Adrenal gland (tissue), 9 donors: ENCODE measurements at regions not wholly inside any gene's neighbourhood (a gene's known extent, or its start where the extent isn't known, plus 50 kb on each side); places are given as distances from the start of the nearest gene placed in this dataset.

Source experiments
- DNase-seq, 7 donors: peaks; one replicate each; pipeline ENCODE4 v3.0.0-alpha.2; 2019 to 2020
- H3K27ac ChIP-seq, 5 donors: fragments of 200-600 bp; sonication (generic) in 4 of 5; 1 replicate in 3 of 5; 2 replicates in 2 of 5; pipeline versions ENCODE4 v1.5.1 to v1.8.0; 2016 to 2020; ENCODE audit warnings: mild to moderate bottlenecking in 1 of 5
- H3K27me3 ChIP-seq: fragments of 200-600 bp; 2 replicates; pipeline ENCODE4 v1.8.0; 2021
- H3K36me3 ChIP-seq, 2 donors: fragments of 200-600 bp; replicated peaks in 1 of 2; 1 replicate in 1 of 2; 2 replicates in 1 of 2; pipeline versions ENCODE4 v1.5.1 to v1.8.0; 2018 to 2022
- H3K4me1 ChIP-seq, 2 donors: fragments of 200-600 bp; replicated peaks in 1 of 2; 1 replicate in 1 of 2; 2 replicates in 1 of 2; pipeline versions ENCODE4 v1.5.1 to v1.8.0; 2018 to 2021
- H3K4me3 ChIP-seq, 4 donors: fragments of 200-600 bp; sonication (generic) in 3 of 4; one replicate each; pipeline ENCODE4 v1.5.1; 2016 to 2018
- H3K9me3 ChIP-seq, 3 donors: fragments of 200-600 bp; sonication (generic) in 1 of 3; replicated peaks in 1 of 3; 1 replicate in 2 of 3; 2 replicates in 1 of 3; pipeline versions ENCODE4 v1.5.1 to v1.8.0; 2016 to 2021
- CTCF ChIP-seq, 6 experiments: fragments of 450-650 bp in 4 of 6; fragments of 200-600 bp in 2 of 6; sonication (generic) in 1 of 6; IDR thresholded peaks; 1 replicate in 5 of 6; 2 replicates in 1 of 6; pipeline versions ENCODE4 v1.5.1 to v1.8.0; 2016 to 2021; ENCODE audit warnings: antibody characterized with exemption in 6 of 6, mild to moderate bottlenecking in 2 of 6, moderate library complexity in 1 of 6
- POLR2A ChIP-seq, 2 donors: fragments of 450-650 bp; IDR thresholded peaks; one replicate each; pipeline ENCODE4 v1.6.1; 2017; ENCODE audit warnings: antibody characterized with exemption in 2 of 2, mild to moderate bottlenecking in 2 of 2, moderate library complexity in 1 of 2
- WGBS, 4 donors: extraction: QIAGEN DNeasy Blood & Tissue Kit in 2 of 4; methylation state at CpG; one replicate each; pipeline versions ENCODE4 v1.1.5 to v1.1.7; 2013 to 2017; 5-methylcytosine and 5-hydroxymethylcytosine counted together
- intact Hi-C, 2 donors: fragments of 100-400 bp; cut with DNase I; formaldehyde crosslinking; loops; one replicate each; pipeline versions ENCODE4 v1.14.1 to v1.15.0; 2022 to 2023
- donor health status: healthy with polysubstance abuse.
- donor health status: Bipolar disorder and iron deficiency.
- donor health status: DM: yes; HTN: yes; CAD: no.
- donor health status: DM: no; HTN: no; CAD: no.
- donor health status: DM: no; HTN: no; CAD: no.

- TF ChIP-seq POLR2A (IDR thresholded peaks at IDR 0.05) (no peak), CTCF (IDR thresholded peaks at IDR 0.05) (no peak)
- Histone ChIP-seq H3K27me3 (no peaks in the 10 kb centered on the region), H3K36me3 (no peaks in the 10 kb centered on the region), H3K4me1 (no peaks in the 10 kb centered on the region), H3K9me3 (no peaks in the 10 kb centered on the region), H3K27ac (no peak overlapping the region), H3K4me3 (no peak overlapping the region)
- intact Hi-C loops = no loop called here
- no peak for DNase-seq
- WGBS, 4 donors = 48 to 65% (median 60%) methylated on average over 2 of the region's 2 CpGs
Measured at GRCh38 chr6:47149554-47149953, 107.4 kb upstream of the ADGRF1 start.

- H3K9me3 ChIP-seq = no peaks in the 10 kb centered on the region
- no peaks in the 10 kb centered on the region for H3K27me3 ChIP-seq
- H3K4me3 ChIP-seq = no peak overlapping the region
- 71 to 81% (median 73%) methylated on average over 2 of the region's 2 CpGs for WGBS, 4 donors
- H3K27ac ChIP-seq = no peak overlapping the region
- no peak for TF ChIP-seq CTCF (IDR thresholded peaks at IDR 0.05)
- TF ChIP-seq POLR2A (IDR thresholded peaks at IDR 0.05) = no peak
- H3K4me1 ChIP-seq = no peaks in the 10 kb centered on the region
- no peaks in the 10 kb centered on the region for H3K36me3 ChIP-seq
- DNase-seq = no peak
- intact Hi-C loops = no loop called here
Measured at GRCh38 chr6:47149066-47149465, 106.9 kb upstream of the ADGRF1 start.

GRCh38 chr6:47147836-47148344 is 105.8 kb upstream of the ADGRF1 start:
- 72 to 76% (median 75%) methylated on average over 6 of the region's 6 CpGs for WGBS, 4 donors
- intact Hi-C loops = no loop called here
- DNase-seq = no peak
- no peak overlapping the region for H3K4me3 ChIP-seq
- no peak overlapping the region for H3K27ac ChIP-seq
- H3K4me1 ChIP-seq = no peaks in the 10 kb centered on the region
- H3K9me3 ChIP-seq = no peaks in the 10 kb centered on the region
- H3K27me3 ChIP-seq = no peaks in the 10 kb centered on the region
- no peak for TF ChIP-seq CTCF (IDR thresholded peaks at IDR 0.05)
- TF ChIP-seq POLR2A (IDR thresholded peaks at IDR 0.05) = no peak
- no peaks in the 10 kb centered on the region for H3K36me3 ChIP-seq

GRCh38 chr6:47147175-47147727 is 105.1 kb upstream of the ADGRF1 start:
- H3K4me3 ChIP-seq = no peak overlapping the region
- no peak overlapping the region for H3K27ac ChIP-seq
- H3K27me3 ChIP-seq = no peaks in the 10 kb centered on the region
- no peak for DNase-seq
- no peaks in the 10 kb centered on the region for H3K4me1 ChIP-seq
- WGBS, 4 donors = 29 to 43% (median 36%) methylated on average over 5 of the region's 5 CpGs
- no peaks in the 10 kb centered on the region for H3K36me3 ChIP-seq
- no peaks in the 10 kb centered on the region for H3K9me3 ChIP-seq
- intact Hi-C loops = no loop called here
- TF ChIP-seq POLR2A (IDR thresholded peaks at IDR 0.05) (no peak), CTCF (IDR thresholded peaks at IDR 0.05) (no peak)
